ENCODE measurements at regions not wholly inside any gene's neighbourhood (a gene's known extent, or its start where the extent isn't known, plus 50 kb on each side); places are given as distances from the start of the nearest gene placed in this dataset.

DNA sequence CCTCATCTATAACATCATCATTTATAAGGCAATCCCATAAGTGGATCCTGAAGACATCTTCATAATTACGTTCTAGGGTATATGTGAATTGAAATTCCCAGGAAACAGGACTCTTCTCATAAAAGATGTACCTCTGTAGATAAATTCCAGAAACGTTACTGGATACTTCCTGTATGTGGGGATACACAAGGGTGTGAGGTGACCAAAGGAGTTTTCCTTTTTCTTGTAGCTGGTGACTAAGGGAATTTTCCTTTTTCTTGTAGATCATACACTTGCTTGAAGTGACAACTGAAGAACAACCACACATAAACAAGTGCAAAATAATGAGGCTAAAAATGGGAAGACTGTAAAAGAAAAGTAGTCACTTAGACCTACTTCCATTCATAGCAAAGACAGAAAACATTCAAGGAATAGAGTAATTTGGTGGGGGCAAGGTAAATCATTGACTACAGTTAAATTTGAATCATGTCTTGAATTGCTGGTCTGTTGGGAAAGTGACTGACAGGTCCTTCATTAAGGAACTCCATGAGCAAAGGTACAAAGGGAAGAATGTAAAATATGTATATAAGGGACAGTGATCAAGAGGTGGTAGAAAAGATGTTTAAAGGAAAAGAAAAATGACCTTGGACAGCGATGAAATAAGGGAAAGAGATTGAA is 53.2 kb upstream of the UBE2E3 start:
- FAIRE-seq (no peak), DNase-seq (ENCODE audit: insufficient read length, low spot score) (no peak)
- TF ChIP-seq, protein P1, sequence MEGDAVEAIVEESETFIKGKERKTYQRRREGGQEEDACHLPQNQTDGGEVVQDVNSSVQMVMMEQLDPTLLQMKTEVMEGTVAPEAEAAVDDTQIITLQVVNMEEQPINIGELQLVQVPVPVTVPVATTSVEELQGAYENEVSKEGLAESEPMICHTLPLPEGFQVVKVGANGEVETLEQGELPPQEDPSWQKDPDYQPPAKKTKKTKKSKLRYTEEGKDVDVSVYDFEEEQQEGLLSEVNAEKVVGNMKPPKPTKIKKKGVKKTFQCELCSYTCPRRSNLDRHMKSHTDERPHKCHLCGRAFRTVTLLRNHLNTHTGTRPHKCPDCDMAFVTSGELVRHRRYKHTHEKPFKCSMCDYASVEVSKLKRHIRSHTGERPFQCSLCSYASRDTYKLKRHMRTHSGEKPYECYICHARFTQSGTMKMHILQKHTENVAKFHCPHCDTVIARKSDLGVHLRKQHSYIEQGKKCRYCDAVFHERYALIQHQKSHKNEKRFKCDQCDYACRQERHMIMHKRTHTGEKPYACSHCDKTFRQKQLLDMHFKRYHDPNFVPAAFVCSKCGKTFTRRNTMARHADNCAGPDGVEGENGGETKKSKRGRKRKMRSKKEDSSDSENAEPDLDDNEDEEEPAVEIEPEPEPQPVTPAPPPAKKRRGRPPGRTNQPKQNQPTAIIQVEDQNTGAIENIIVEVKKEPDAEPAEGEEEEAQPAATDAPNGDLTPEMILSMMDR (IDR thresholded peaks at IDR 0.05; ENCODE audit: insufficient read depth, missing control alignments) = no peak

DNA sequence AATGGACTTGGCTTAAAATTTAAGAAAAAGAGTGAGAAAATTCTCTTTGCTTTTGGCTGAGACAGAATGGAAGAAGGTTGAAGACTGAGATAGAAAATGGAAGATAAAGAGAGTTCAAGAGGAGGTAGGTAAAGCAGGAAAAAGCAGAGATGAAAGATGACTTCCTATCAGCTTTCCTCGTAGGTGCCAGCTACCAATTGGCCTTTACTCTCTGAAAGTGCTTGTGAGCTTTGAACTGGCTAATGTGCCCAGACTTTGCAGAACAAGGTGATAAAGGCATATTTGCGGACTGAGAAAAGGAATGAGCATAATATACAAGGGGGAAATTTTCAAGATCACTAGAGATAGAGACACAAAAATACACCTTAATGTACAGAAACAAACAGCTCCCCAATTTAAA is 54.7 kb upstream of the UBE2E3 start:
- FAIRE-seq = no peak
- DNase-seq (ENCODE audit: insufficient read length, low spot score) = no peak
- TF ChIP-seq, protein P1 (IDR thresholded peaks at IDR 0.05; ENCODE audit: insufficient read depth, missing control alignments) = no peak

DNA sequence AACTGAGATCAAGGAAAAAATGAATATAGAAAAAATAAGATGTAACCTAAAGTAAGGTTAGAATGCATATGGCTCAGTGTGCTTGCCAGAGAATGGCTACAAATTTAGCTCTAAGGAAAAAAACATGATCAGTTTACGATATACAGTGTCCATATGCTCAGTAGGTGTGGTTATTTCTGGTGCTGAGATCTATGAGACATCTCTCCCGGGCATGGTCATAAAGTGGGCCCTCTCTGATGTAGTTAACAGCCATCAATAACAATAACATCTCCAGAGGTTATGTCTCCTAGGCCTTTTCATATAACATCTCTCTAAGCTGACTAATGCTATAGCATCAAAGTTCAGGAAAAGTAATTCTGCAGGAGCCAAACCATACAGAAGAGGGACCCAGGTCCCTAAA is 56.3 kb upstream of the UBE2E3 start:
- DNase-seq (ENCODE audit: insufficient read length, low spot score) (no peak), FAIRE-seq (no peak)
- TF ChIP-seq, protein P1 (IDR thresholded peaks at IDR 0.05; ENCODE audit: insufficient read depth, missing control alignments) = no peak

DNA sequence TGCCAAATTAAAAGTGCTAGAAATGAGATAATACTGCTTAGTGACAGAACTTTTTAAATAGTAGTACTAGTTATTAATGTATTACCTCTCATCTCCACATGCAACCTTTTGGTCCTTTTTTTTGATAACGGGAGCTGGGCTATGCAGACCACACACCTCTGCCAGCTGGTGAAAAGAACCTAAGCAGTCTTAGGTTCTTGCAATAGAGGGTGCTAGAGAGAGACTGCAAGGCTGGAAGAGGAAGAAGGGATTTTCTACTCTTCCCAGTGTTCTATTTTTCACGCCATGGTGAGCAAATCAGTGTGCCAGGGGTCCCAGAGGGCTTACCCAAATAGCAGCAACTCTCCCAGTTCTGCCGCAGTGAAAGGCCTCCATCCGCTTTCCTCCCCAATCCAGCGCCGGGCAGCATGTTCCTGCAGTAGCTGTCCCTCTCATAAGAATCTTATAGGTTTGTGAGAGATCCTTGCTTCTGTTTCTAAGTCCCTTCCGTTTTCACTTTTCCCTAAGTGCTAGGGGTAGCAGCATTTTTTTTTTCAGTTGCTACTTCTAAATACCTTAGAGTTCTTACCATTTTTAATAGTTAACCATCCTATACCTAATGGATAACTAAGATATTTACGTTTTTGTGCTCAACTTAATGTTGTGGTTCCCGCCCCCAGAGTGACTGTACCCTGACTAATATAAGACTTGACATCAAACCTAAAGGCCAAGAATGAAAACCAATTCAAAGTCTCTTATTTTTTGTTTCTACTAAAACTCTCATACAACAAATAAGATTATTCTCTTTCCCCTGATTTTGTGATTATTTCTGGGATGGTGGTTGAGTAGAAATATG is 69.4 kb upstream of the UBE2E3 start:
- FAIRE-seq (no peak), DNase-seq (ENCODE audit: insufficient read length, low spot score) (no peak)
- TF ChIP-seq, protein P1 (IDR thresholded peaks at IDR 0.05; ENCODE audit: insufficient read depth, missing control alignments) = no peak

DNA sequence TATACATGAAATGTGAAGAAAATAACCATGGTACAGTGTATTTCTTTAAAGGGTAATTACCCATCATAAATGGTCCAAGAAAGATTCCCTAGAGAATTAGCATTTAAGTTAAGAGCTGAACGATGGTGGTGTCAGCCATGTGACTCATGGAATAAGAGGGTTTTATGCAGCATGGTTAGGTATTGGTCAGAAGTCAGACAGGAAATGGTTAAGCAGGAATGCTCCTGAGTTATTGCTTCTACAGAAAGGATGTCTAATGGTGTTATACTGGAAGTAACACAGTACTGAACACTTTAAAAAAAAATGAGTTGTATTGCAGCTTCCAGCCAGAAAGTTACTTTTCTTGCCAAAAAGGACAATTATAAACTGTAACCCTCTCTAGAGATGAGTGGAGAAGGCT is 72.7 kb upstream of the UBE2E3 start:
- DNase-seq (ENCODE audit: insufficient read length, low spot score) = no peak
- TF ChIP-seq, protein P1 (IDR thresholded peaks at IDR 0.05; ENCODE audit: insufficient read depth, missing control alignments) = no peak
- FAIRE-seq = no peak

DNA sequence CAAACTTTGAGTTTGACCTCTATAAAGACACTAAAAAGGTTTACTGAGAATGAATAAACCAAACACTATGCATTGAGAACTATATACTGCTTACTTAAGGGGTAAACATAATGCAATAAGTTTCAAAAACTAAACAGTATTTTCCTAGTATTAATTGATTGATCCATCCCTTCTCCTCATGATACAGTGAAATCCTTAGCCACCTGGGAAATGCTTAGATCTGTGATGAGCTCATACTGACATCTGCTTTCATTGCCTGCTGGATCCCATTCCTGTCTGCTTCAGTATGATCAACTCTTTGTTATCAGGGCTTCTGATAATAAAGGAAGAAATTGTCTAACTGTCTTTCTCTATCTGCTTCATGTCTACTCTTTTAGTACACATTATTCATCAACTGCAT is 74.9 kb upstream of the UBE2E3 start:
- TF ChIP-seq, protein P1 (IDR thresholded peaks at IDR 0.05; ENCODE audit: insufficient read depth, missing control alignments) = no peak
- DNase-seq (ENCODE audit: insufficient read length, low spot score) = no peak
- FAIRE-seq = no peak

DNA sequence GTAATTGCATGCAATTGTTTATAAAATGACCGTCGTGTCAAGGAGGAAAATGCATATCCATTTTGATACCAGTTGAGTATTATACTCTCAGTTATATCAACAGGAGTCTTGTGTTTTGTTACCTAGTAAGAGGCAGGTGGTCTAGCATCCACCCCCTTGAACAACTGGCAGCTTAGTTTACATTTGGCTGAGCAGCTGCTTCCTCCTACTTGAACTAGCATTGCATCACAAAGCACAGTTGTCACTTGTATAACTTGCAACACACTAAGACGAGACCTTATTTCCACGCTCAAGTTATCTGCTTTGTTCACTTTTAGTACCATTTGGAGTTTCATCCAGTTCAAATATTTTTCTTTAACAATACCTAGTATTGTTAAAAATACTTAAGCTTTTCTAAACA is 75.4 kb upstream of the UBE2E3 start:
- DNase-seq (ENCODE audit: insufficient read length, low spot score) (no peak), FAIRE-seq (no peak)
- TF ChIP-seq, protein P1 (IDR thresholded peaks at IDR 0.05; ENCODE audit: insufficient read depth, missing control alignments) = no peak

Measured in D721Med (cell line).